H9 (cell line): ENCODE measurements at regions not wholly inside any gene's neighbourhood (a gene's known extent, or its start where the extent isn't known, plus 50 kb on each side); places are given as distances from the start of the nearest gene placed in this dataset.

Experiments
- DNase-seq: peaks from one replicate; pipeline ENCODE4 v3.0.0-alpha.2; 2017
- H2AFZ ChIP-seq: one replicate; pipeline ENCODE4 v1.6.1; 2013; ENCODE audit warnings: mild to moderate bottlenecking, low read length, control low read depth, moderate library complexity
- H2AK5ac ChIP-seq: 2 replicates; pipeline ENCODE4 v1.6.1; 2013; ENCODE audit warnings: low read length, control low read depth, mixed read lengths; ENCODE audit not compliant: insufficient read length
- H2BK120ac ChIP-seq: one replicate; pipeline ENCODE4 v1.6.1; 2013; ENCODE audit warnings: low read depth, mild to moderate bottlenecking, low read length, control low read depth, inconsistent platforms; ENCODE audit not compliant: poor library complexity, severe bottlenecking
- H2BK12ac ChIP-seq: 2 replicates; pipeline ENCODE4 v1.6.1; 2013; ENCODE audit warnings: low read length, control low read depth, mixed read lengths, low read depth; ENCODE audit not compliant: insufficient read length
- H2BK15ac ChIP-seq: 2 replicates; pipeline ENCODE4 v1.6.1; 2013; ENCODE audit warnings: low read depth, low read length, control low read depth
- H2BK20ac ChIP-seq: one replicate; pipeline ENCODE4 v1.6.1; 2013; ENCODE audit warnings: low read depth, mild to moderate bottlenecking, low read length, control low read depth, inconsistent platforms; ENCODE audit not compliant: poor library complexity, severe bottlenecking
- H2BK5ac ChIP-seq: 2 replicates; pipeline ENCODE4 v1.6.1; 2013; ENCODE audit warnings: low read length, control low read depth, mixed read lengths; ENCODE audit not compliant: insufficient read length
- H3K14ac ChIP-seq: 2 replicates; pipeline ENCODE4 v1.6.1; 2013; ENCODE audit warnings: low read length, control low read depth; ENCODE audit not compliant: insufficient read depth
- H3K18ac ChIP-seq: 2 replicates; pipeline ENCODE4 v1.6.1; 2013; ENCODE audit warnings: low read depth, mild to moderate bottlenecking, mixed read lengths, low read length, control low read depth; ENCODE audit not compliant: insufficient read length
- H3K23ac ChIP-seq: 2 replicates; pipeline ENCODE4 v1.6.1; 2013; ENCODE audit warnings: low read length, control low read depth, mixed read lengths, low read depth; ENCODE audit not compliant: insufficient read length
- H3K23me2 ChIP-seq: 2 replicates; pipeline ENCODE4 v1.6.1; 2013; ENCODE audit warnings: low read depth, mild to moderate bottlenecking, mixed read lengths, low read length, control low read depth; ENCODE audit not compliant: insufficient read length, poor library complexity, severe bottlenecking
- H3K27ac ChIP-seq: 2 replicates; pipeline ENCODE4 v1.5.1; 2013; ENCODE audit warnings: low read length, control low read depth, mixed read lengths, low read depth; ENCODE audit not compliant: insufficient read length
- H3K27me3 ChIP-seq: 2 replicates; pipeline ENCODE4 v1.6.1; 2013; ENCODE audit warnings: low read length, control low read depth, inconsistent platforms; ENCODE audit not compliant: insufficient read depth
- H3K4ac ChIP-seq: 2 replicates; pipeline ENCODE4 v1.6.1; 2013; ENCODE audit warnings: low read depth, mild to moderate bottlenecking, control low read depth, inconsistent platforms, low read length, moderate library complexity
- H3K4me1 ChIP-seq: 2 replicates; pipeline ENCODE4 v1.6.1; 2013; ENCODE audit warnings: low read length, control low read depth, inconsistent platforms; ENCODE audit not compliant: insufficient read depth
- H3K4me2 ChIP-seq: 2 replicates; pipeline ENCODE4 v1.6.1; 2013; ENCODE audit warnings: low read length, control low read depth, mixed read lengths; ENCODE audit not compliant: insufficient read length, insufficient read depth
- H3K56ac ChIP-seq: 2 replicates; pipeline ENCODE4 v1.6.1; 2013; ENCODE audit warnings: low read depth, mild to moderate bottlenecking, mixed read lengths, low read length, control low read depth; ENCODE audit not compliant: insufficient read length
- H3K79me1 ChIP-seq: 2 replicates; pipeline ENCODE4 v1.6.1; 2013; ENCODE audit warnings: low read depth, mild to moderate bottlenecking, moderate library complexity, low read length, control low read depth, inconsistent platforms; ENCODE audit not compliant: insufficient read depth, poor library complexity, severe bottlenecking
- H3K79me2 ChIP-seq: 2 replicates; pipeline ENCODE4 v1.6.1; 2013; ENCODE audit warnings: low read length, control low read depth, inconsistent platforms; ENCODE audit not compliant: insufficient read depth
- H3K9ac ChIP-seq: 2 replicates; pipeline ENCODE4 v1.6.1; 2013; ENCODE audit warnings: low read length, control low read depth, mixed read lengths; ENCODE audit not compliant: insufficient read length; ENCODE audit errors: extremely low read depth
- H3K9me3 ChIP-seq: one replicate; pipeline ENCODE4 v1.6.1; 2013; ENCODE audit warnings: low read depth, low read length, inconsistent platforms; ENCODE audit not compliant: control insufficient read depth
- H3T11ph ChIP-seq: one replicate; pipeline ENCODE4 v1.6.1; 2013; ENCODE audit warnings: mild to moderate bottlenecking, low read length, control low read depth, inconsistent platforms
- H4K20me1 ChIP-seq: one replicate; pipeline ENCODE4 v1.6.1; 2013; ENCODE audit not compliant: control insufficient read depth, insufficient read length, insufficient read depth
- H4K5ac ChIP-seq: 2 replicates; pipeline ENCODE4 v1.6.1; 2013; ENCODE audit warnings: low read depth, mild to moderate bottlenecking, mixed read lengths, low read length, control low read depth; ENCODE audit not compliant: insufficient read length
- H4K8ac ChIP-seq: replicated peaks from 2 replicates; pipeline ENCODE4 v1.6.1; 2013; ENCODE audit warnings: low read length, control low read depth, mixed read lengths, low read depth; ENCODE audit not compliant: insufficient read length
- H4K91ac ChIP-seq: 2 replicates; pipeline ENCODE4 v1.6.1; 2013; ENCODE audit warnings: low read depth, mild to moderate bottlenecking, moderate library complexity, mixed read lengths, low read length, control low read depth; ENCODE audit not compliant: insufficient read length
- H3K27ac Mint-ChIP-seq, 3 experiments: 2 replicates in 2 of 3; 3 replicates in 1 of 3; pipeline ENCODE4 v1.8.0; 2020 to 2021; ENCODE audit warnings: mixed read lengths in 3 of 3, mild to moderate bottlenecking in 1 of 3, moderate library complexity in 1 of 3
- H3K27me3 Mint-ChIP-seq: 2 replicates; pipeline ENCODE4 v1.8.0; 2021; ENCODE audit warnings: low read depth, mild to moderate bottlenecking, moderate library complexity, mixed read lengths
- H3K36me3 Mint-ChIP-seq, 3 experiments: 2 replicates in 2 of 3; 3 replicates in 1 of 3; pipeline ENCODE4 v1.8.0; 2020 to 2021; ENCODE audit warnings: low read depth in 3 of 3, mixed read lengths in 3 of 3; ENCODE audit not compliant: insufficient read depth in 1 of 3
- H3K4me1 Mint-ChIP-seq, 2 experiments: 2 replicates each; pipeline ENCODE4 v1.8.0; 2020; ENCODE audit warnings: mixed read lengths in 2 of 2
- H3K4me3 Mint-ChIP-seq, 2 experiments: 2 replicates in 1 of 2; 3 replicates in 1 of 2; pipeline ENCODE4 v1.8.0; 2020 to 2021; ENCODE audit warnings: mild to moderate bottlenecking in 2 of 2, mixed read lengths in 2 of 2, moderate library complexity in 1 of 2
- H3K9me3 Mint-ChIP-seq, 2 experiments: 2 replicates in 1 of 2; 3 replicates in 1 of 2; pipeline ENCODE4 v1.8.0; 2020; ENCODE audit warnings: mild to moderate bottlenecking in 2 of 2, mixed read lengths in 2 of 2, moderate library complexity in 1 of 2
- CTCF ChIP-seq: fragments of 200-600 bp; sonication (generic); conservative IDR thresholded peaks from 3 replicates; pipeline ENCODE4 v1.8.0; 2021; ENCODE audit warnings: antibody characterized with exemption, mild to moderate bottlenecking
- WGBS: extraction: QIAGEN DNeasy Blood & Tissue Kit; methylation state at CpG from one replicate; pipeline ENCODE4 v1.1.7; 2013; ENCODE audit warnings: missing lambda C conversion rate, low lambda C conversion rate, mixed read lengths; ENCODE audit not compliant: insufficient read length; ENCODE audit errors: extremely low coverage; 5-methylcytosine and 5-hydroxymethylcytosine counted together

DNA sequence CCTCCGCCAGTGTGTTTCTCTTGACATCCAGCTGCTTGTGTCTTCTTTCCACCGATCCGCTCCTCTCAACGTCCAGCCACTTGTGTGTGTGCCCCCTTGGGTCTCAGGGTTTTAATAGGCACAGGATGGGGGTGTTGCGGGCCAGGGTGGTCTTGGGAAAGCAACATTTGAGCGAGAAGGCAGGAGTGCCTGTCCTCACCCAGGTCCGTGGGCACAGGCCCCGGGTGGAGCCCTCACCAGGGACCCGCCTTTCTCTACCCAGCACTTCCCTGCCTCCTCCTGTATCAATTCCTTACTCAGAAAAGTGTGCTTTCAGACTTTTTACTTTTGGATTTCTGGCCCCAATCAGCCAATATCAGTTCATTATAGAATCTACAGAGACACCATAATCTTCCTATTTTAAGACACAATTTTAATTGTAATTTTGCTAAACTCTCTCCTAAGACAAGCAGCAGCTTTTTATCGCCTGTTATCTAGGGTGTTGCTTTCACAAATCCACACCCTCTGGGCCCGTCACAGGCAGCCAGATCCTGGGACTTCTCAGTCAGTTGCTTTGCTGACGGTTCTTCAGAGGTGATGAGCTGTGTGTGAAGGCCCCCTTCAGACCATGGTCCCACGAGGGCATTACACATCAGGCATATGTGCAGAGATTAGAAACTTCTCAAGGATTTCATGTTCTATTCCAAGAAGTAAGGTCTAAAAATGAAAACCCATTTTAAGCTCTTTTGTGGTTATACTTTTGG, 96.0 kb upstream of the FHL2 start:
- Histone ChIP-seq H3K79me1 (no peaks in the 10 kb centered on the region), H3K23me2 (no peaks in the 10 kb centered on the region), H3K79me2 (no peaks in the 10 kb centered on the region), H2BK5ac (no peak overlapping the region), H3K18ac (no peak overlapping the region), H3K56ac (no peak overlapping the region), H3K27ac (no peak overlapping the region), H3K23ac (no peak overlapping the region), H4K5ac (no peak overlapping the region), H4K20me1 (no peaks in the 10 kb centered on the region), H2AK5ac (no peak overlapping the region), H2BK20ac (no peak overlapping the region), H2BK120ac (no peak overlapping the region), H3T11ph (no peak overlapping the region), H3K9me3 (no peaks in the 10 kb centered on the region), H3K27me3 (no peaks in the 10 kb centered on the region; the same call in 1 of the 2 replicates), H3K14ac (no peak overlapping the region; the same call in 1 of the 2 replicates), H4K91ac (no peak overlapping the region), H2BK15ac (no peak overlapping the region), H2AFZ (no peak overlapping the region), H2BK12ac (no peak overlapping the region), H3K4ac (no peak overlapping the region), H3K4me1 (no peaks in the 10 kb centered on the region), H4K8ac (no peak overlapping the region), H3K9ac (no peak overlapping the region), H3K4me2 (no peak overlapping the region)
- Mint-ChIP-seq H3K27me3 (peaks cover 10% of the 10 kb centered on the region), H3K36me3 (peaks cover 0 to 7% (median 0%) of the 10 kb centered on the region in 3 experiments; a peak in 2 of 7 replicates), H3K9me3 (peaks cover 5 to 7% of the 10 kb centered on the region in 2 experiments; a peak in 3 of 5 replicates), H3K4me1 (no peaks in the 10 kb centered on the region), H3K27ac (no peak overlapping the region), H3K4me3 (no peak overlapping the region)
- WGBS = no CpG with 5 or more reads among the region's 13 CpGs
- TF ChIP-seq CTCF = no peak
- no peak for DNase-seq
